Smooth muscle cell (in vitro differentiated cells): ENCODE measurements at regions not wholly inside any gene's neighbourhood (a gene's known extent, or its start where the extent isn't known, plus 50 kb on each side); places are given as distances from the start of the nearest gene placed in this dataset.

ENCODE experiments used
- DNase-seq: peaks from one replicate; lab custom pipeline; 2025; ENCODE audit not compliant: unreplicated experiment; lab: John Stamatoyannopoulos, UW
- H2AFZ ChIP-seq: fragments of 200-600 bp; sonication (generic); 2 replicates; pipeline ENCODE4 v1.6.0; 2016; ENCODE audit warnings: antibody characterized with exemption, low read depth, mild to moderate bottlenecking
- H3F3A ChIP-seq: fragments of 200-600 bp; sonication (generic); 2 replicates; pipeline ENCODE4 v1.6.0; 2017; ENCODE audit warnings: antibody characterized with exemption, low read depth
- H3K27ac ChIP-seq: fragments of 200-600 bp; sonication (generic); 2 replicates; pipeline ENCODE4 v1.5.1; 2016; ENCODE audit warnings: low read depth, mild to moderate bottlenecking
- H3K27me3 ChIP-seq: fragments of 200-600 bp; sonication (generic); 2 replicates; pipeline ENCODE4 v1.6.1; 2016; ENCODE audit warnings: low read depth, mild to moderate bottlenecking
- H3K36me3 ChIP-seq: fragments of 200-600 bp; sonication (generic); 2 replicates; pipeline ENCODE4 v1.5.1; 2016; ENCODE audit warnings: low read depth
- H3K4me1 ChIP-seq: fragments of 200-600 bp; sonication (generic); 2 replicates; pipeline ENCODE4 v1.5.1; 2016; ENCODE audit warnings: low read depth
- H3K4me2 ChIP-seq: fragments of 200-600 bp; sonication (generic); 2 replicates; pipeline ENCODE4 v1.6.0; 2016; ENCODE audit warnings: mild to moderate bottlenecking
- H3K4me3 ChIP-seq: fragments of 200-600 bp; sonication (generic); 2 replicates; pipeline ENCODE4 v1.5.1; 2016; ENCODE audit warnings: mild to moderate bottlenecking
- H3K79me2 ChIP-seq: fragments of 200-600 bp; sonication (generic); 2 replicates; pipeline ENCODE4 v1.6.0; 2016; ENCODE audit warnings: low read depth, mild to moderate bottlenecking
- H3K9ac ChIP-seq: fragments of 200-600 bp; sonication (generic); 2 replicates; pipeline ENCODE4 v1.6.0; 2016; ENCODE audit warnings: low read depth
- H3K9me3 ChIP-seq: fragments of 200-600 bp; sonication (generic); replicated peaks from 2 replicates; pipeline ENCODE4 v1.5.1; 2016; ENCODE audit warnings: low read depth
- H4K20me1 ChIP-seq: fragments of 200-600 bp; sonication (generic); 2 replicates; pipeline ENCODE4 v1.6.0; 2016; ENCODE audit warnings: low read depth
- CTCF ChIP-seq: fragments of 200-600 bp; sonication (generic); IDR thresholded peaks from 2 replicates; pipeline ENCODE4 v1.5.1; 2017; ENCODE audit warnings: borderline replicate concordance, mild to moderate bottlenecking, antibody characterized with exemption; ENCODE audit not compliant: insufficient read depth, poor library complexity, severe bottlenecking
- WGBS: methylation state at CpG from one replicate; pipeline ENCODE4 v1.1.7; 2016; ENCODE audit warnings: low lambda C conversion rate; 5-methylcytosine and 5-hydroxymethylcytosine counted together

- no peaks in the 10 kb centered on the region for H3F3A ChIP-seq
- H3K9me3 ChIP-seq = no peaks in the 10 kb centered on the region
- no peak overlapping the region for H3K4me3 ChIP-seq
- H3K36me3 ChIP-seq = no peaks in the 10 kb centered on the region
- no peak for TF ChIP-seq CTCF
- no peaks in the 10 kb centered on the region for H3K4me1 ChIP-seq
- DNase-seq = no peak
- H3K79me2 ChIP-seq = no peaks in the 10 kb centered on the region
- H3K27ac ChIP-seq = no peak overlapping the region
- no peaks in the 10 kb centered on the region for H4K20me1 ChIP-seq
- no peaks in the 10 kb centered on the region for H3K27me3 ChIP-seq
- WGBS = 91% methylated on average over 18 of the region's 18 CpGs
- H3K4me2 ChIP-seq = no peak overlapping the region
- no peak overlapping the region for H2AFZ ChIP-seq
- H3K9ac ChIP-seq = no peak overlapping the region
Observed at GRCh38 chr1:4344065-4344732, 310.2 kb upstream of the AJAP1 start.

GRCh38 chr1:4345094-4345493 lies 309.3 kb upstream of the AJAP1 start:
- no peak overlapping the region for H3K9ac ChIP-seq
- H2AFZ ChIP-seq = no peak overlapping the region
- H3K36me3 ChIP-seq = no peaks in the 10 kb centered on the region
- no peaks in the 10 kb centered on the region for H3K4me1 ChIP-seq
- no peaks in the 10 kb centered on the region for H3K9me3 ChIP-seq
- H3K27me3 ChIP-seq = no peaks in the 10 kb centered on the region
- H3K27ac ChIP-seq = no peak overlapping the region
- no peaks in the 10 kb centered on the region for H3K79me2 ChIP-seq
- no peak overlapping the region for H3K4me2 ChIP-seq
- no peak for DNase-seq
- TF ChIP-seq CTCF = no peak
- H3K4me3 ChIP-seq = no peak overlapping the region
- no peaks in the 10 kb centered on the region for H3F3A ChIP-seq
- WGBS = 93% methylated on average over 14 of the region's 14 CpGs
- H4K20me1 ChIP-seq = no peaks in the 10 kb centered on the region

- no peak overlapping the region for H3K27ac ChIP-seq
- H3K4me1 ChIP-seq = no peaks in the 10 kb centered on the region
- H3K27me3 ChIP-seq = no peaks in the 10 kb centered on the region
- no peak overlapping the region for H2AFZ ChIP-seq
- TF ChIP-seq CTCF = no peak
- no peak overlapping the region for H3K4me2 ChIP-seq
- H3K9ac ChIP-seq = no peak overlapping the region
- 83% methylated on average over 4 of the region's 4 CpGs for WGBS
- no peaks in the 10 kb centered on the region for H3F3A ChIP-seq
- H3K79me2 ChIP-seq = no peaks in the 10 kb centered on the region
- H4K20me1 ChIP-seq = no peaks in the 10 kb centered on the region
- no peaks in the 10 kb centered on the region for H3K9me3 ChIP-seq
- no peaks in the 10 kb centered on the region for H3K36me3 ChIP-seq
- DNase-seq = no peak
- H3K4me3 ChIP-seq = no peak overlapping the region
Observed at GRCh38 chr1:4346131-4346530, 308.3 kb upstream of the AJAP1 start.

GRCh38 chr1:4351453-4351852 lies 303.0 kb upstream of the AJAP1 start:
- no peak overlapping the region for H3K9ac ChIP-seq
- H3K9me3 ChIP-seq = no peaks in the 10 kb centered on the region
- no peak overlapping the region for H2AFZ ChIP-seq
- no peak for DNase-seq
- H3K36me3 ChIP-seq = no peaks in the 10 kb centered on the region
- no peak overlapping the region for H3K4me3 ChIP-seq
- WGBS = 92% methylated on average over 6 of the region's 6 CpGs
- no peak overlapping the region for H3K27ac ChIP-seq
- no peak overlapping the region for H3K4me2 ChIP-seq
- H3K79me2 ChIP-seq = no peaks in the 10 kb centered on the region
- no peaks in the 10 kb centered on the region for H3K27me3 ChIP-seq
- no peaks in the 10 kb centered on the region for H4K20me1 ChIP-seq
- no peaks in the 10 kb centered on the region for H3K4me1 ChIP-seq
- H3F3A ChIP-seq = no peaks in the 10 kb centered on the region
- no peak for TF ChIP-seq CTCF
